ENCODE measurements at regions not wholly inside any gene's neighbourhood (a gene's known extent, or its start where the extent isn't known, plus 50 kb on each side); places are given as distances from the start of the nearest gene placed in this dataset.
A peak's percentile ranks its signal among the peaks of the same experiment; 100 is the strongest.

GRCh38 chr5:106974272-106974671 is 696.5 kb downstream of the EFNA5 start:
- no peak for DNase-seq

- no peak for DNase-seq
Observed at GRCh38 chr5:106966686-106967315, 703.9 kb downstream of the EFNA5 start.

GRCh38 chr5:106964132-106964531 is 706.6 kb downstream of the EFNA5 start:
- DNase-seq: no peak

DNA sequence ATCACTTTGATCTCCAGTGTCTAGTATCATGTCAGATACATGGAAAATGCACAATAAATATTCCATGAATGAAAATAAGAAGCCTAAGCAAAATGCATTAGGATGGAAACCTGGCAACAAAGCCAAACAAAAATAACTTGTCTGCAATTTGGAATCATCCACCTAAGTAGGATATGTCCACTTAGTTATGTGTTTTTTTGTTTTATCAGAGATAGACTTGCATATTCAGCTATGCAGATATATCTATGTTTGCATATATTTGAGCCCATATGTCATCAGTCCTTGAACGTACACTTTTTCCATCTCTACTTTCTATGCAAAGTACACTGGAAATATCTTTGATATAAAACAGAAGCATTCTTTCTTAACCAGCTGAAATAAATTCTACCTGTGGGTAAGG is 707.1 kb downstream of the EFNA5 start:
- no peak for DNase-seq

GRCh38 chr5:106962464-106963230 is 708.1 kb downstream of the EFNA5 start:
- DNase-seq: no peak

DNA sequence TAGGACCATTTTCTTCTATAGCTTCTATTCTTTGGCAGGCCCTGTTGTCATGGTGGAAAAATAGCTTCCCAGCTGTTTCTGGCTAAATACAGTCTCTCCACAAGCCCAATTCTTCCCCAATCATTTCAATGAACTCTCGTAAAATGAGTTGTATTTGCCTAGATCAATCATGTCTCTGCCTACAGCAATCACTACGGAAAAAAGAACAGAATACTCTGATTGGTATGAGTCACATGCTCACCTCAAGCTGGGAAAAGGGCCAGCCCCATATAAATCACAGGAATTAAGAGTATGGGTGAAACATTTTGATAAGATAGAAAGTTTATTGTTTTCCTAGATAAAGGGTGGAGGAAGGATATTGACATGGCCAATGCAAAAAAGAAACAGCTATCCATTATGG is 711.4 kb downstream of the EFNA5 start:
- no peak for DNase-seq

- no peak for DNase-seq
Observed at GRCh38 chr5:106957336-106957735, 713.4 kb downstream of the EFNA5 start.

DNA sequence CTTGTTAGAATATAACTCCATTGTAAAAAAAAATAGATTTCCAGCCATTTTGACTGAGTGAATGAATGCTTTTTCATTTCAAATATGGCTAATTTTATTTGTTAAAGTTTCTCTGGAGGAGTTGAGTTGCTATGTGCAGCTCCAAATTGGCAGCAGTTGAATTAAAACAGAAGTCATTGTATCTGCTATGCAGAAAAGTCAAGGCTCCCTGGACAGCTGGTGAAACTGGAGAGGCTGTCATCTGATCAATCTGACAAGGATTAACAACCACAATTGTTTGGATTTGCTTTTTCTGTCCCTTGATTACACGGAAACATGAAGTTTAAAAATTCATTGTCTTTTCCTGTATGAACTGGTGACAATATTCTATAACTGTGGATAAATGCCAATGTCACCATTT is 713.9 kb downstream of the EFNA5 start:
- no peak for DNase-seq

DNA sequence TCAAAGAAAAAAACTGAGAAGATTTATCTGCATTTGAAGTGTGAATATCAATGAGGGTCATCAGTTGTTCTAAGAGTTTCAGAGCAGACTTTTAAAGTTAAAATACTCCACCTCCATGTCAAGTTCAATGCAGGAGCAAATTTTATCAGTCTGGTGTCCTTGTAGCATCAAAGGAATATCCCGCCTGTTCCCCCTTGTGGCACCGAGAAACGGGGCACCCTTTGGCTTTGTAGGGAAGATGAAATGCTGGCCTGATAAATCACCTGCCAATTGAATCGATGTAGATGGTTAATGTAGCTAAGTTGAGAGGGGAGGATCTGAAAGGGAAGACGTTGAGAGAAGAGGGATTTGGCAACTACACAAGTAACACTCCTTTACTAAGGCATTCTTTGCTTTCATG is 714.5 kb downstream of the EFNA5 start:
- no peak for DNase-seq

GRCh38 chr5:106940986-106941385 is 729.8 kb downstream of the EFNA5 start:
- no peak for DNase-seq

- no peak for DNase-seq
Observed at GRCh38 chr5:106940301-106940846, 730.4 kb downstream of the EFNA5 start.

DNA sequence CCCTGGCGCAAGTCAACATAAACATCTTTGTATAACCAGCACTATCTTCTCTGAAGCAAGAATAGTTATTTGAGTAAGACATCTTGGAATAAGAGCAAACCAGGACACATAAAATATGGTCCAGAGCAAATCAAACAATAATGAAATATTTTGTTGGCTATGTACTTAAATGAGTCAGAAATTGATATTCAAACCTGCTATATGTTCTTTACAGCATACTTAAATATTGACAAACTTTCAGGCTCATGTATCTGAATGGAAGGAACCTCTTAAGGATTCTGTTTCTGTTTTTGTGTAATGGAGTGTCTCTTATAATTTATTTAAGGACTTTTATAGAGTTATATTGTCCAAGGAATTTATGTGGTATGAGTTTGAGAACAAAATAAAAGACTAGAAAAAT is 747.3 kb downstream of the EFNA5 start:
- no peak for DNase-seq

DNA sequence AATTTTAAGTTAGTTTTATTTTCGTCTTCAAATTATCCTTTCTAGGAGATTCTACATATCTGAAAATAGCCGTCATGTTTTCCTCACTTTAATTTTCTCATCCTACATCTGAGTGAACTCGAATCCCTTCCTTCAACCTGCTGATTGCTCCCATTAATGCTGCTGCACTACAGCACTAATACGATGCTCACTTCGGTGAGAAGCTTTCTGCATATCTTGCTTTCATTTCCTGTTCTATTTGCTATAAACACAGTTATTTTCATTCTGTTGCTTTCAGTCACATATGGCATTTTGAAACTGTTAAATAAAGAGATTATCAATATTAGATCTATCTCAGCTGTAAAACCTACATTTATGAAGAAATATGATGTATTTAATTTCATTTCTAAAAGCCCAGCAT is 749.2 kb downstream of the EFNA5 start:
- no peak for DNase-seq

DNA sequence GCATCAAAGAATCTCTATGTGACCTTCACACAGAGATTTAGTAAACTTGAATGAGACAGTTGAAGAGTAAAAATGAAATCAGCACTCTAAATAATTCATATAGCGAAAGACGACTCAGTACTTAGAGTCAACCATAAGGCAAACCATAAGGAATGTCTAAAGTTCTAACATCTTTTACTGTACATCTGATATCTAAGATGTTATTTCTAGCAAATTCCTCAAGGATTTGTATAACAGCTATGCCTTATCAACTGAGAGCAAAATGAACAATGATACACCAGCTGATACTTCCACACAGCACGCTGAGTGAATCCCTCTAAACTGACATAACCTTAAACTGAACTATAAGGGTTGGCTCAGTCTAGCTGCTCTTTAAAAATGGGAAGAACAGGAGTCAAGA is 760.3 kb downstream of the EFNA5 start:
- no peak for DNase-seq

DNA sequence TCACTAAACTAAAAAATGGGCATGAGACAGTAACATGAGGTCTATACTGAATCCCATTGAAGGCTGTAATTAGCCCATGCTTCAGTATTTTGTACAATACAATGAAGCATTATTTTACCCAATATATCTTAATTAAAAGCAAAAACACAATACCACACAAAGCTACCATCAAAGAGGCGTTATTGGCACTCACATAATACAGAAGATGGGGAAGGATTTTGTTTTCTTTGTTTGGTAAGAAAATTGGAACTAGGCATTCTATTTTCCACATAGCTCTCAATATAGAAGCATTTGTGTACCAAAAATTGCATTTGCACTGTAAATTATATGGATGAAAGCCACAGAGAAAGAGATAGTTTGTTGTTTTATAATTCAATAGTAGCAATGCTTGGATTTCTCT is 761.0 kb downstream of the EFNA5 start:
- no peak for DNase-seq

- no peak for DNase-seq
Observed at GRCh38 chr5:106907979-106908378, 762.8 kb downstream of the EFNA5 start.

DNA sequence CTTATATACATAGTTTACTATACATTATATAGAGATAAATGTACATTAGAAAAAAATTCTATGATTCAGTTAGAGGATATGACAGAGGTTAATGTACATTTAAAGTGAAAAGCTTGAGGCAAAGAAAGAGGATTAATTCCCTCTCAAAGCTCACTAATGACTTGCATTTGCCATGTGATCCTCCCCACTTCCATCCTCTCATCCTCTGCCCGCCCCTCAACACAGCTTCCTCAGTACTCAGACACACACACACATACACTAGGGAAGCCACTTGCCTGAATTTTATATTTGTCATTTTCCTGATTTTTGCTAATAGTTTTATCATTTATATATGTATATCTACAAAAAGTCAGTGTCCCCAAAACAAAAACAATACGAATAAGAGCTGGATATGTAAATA is 764.5 kb downstream of the EFNA5 start:
- DNase-seq: no peak

DNA sequence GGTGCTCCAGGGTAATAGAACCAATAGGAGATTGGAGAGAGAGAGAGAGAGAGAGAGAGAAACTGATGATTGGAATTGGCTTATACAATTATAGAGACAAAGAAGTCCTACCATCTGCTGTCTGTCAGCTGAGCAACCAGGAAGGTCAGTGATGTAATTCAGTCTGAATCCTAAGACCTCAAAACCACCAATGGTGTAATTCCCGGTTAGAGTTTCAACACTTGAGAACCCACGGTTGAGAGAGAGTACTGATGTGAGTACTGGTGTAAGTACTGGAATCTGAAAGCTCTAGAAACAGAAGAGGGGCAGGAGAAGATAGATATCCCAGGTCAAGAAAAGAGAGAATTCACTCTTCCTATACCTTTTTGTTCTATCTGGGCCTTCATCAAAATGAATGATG is 775.8 kb downstream of the EFNA5 start:
- no peak for DNase-seq

- DNase-seq: no peak
Observed at GRCh38 chr5:106882035-106882434, 788.7 kb downstream of the EFNA5 start.

- DNase-seq: no peak
Observed at GRCh38 chr5:106880656-106881055, 790.1 kb downstream of the EFNA5 start.

DNA sequence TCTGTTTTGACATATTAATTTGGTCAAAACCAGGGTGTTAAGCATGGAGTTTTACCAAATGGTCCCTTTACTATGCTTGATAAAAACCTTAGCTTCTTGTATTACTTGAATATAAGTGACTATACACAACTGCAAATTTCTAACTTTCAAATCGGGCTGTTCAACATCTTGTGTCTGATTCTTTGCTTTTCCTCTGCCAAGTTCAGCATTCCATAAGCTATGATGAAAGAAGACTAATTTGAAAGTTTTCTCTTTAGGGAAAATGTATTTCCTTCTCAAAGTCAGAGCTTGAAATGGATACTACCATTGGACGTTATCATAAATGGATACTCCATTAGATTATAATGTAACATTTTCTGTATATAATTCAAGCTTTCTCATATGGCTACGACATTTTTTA is 792.9 kb downstream of the EFNA5 start:
- DNase-seq: no peak

DNA sequence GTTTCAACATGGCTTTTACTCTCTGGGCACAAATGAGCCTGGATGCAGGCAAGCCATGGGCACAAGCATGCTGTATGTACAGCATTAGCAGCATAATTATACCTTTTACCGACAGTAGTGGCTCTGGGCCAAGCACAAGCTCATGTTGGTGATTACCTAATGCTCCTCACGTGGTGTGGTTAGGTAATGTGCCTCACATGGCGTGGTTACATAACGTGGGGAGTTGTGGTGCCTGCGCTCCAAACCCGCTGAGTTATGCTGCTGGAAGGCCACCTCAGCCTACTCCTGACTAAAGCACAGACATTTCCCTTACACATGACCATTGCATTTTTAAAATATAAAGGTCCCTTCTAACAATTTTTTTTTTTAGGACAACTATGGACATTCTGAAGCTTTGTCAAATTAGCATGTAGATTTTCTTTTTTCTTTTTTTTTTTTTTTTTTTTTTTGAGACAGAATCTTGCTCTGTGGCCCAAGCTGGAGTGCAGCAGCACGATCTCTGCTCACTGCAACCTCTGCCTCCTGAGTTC is 794.0 kb downstream of the EFNA5 start:
- no peak for DNase-seq

DNA sequence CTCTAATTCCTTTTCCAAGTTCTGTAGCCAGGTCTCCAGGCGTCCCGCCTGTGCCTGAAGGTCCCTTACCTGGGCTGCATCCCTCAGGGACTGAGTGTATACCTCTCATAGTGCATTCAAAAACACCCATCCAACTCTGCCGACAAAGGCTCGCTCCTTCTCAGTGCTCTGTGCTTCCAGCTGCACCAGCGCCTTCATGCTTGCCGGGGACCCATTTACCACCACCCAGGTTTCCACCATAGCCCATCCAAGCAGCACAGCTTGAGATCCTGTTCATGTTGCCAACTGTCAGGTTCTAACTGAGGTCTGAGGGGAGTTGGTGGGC is 794.5 kb downstream of the EFNA5 start:
- no peak for DNase-seq

- DNase-seq: peak; percentile 43
Observed at GRCh38 chr5:106875591-106876297, 795.0 kb downstream of the EFNA5 start.

All from GDM1 (cell line).